ENCODE measurements at regions not wholly inside any gene's neighbourhood (a gene's known extent, or its start where the extent isn't known, plus 50 kb on each side); places are given as distances from the start of the nearest gene placed in this dataset.

DNA sequence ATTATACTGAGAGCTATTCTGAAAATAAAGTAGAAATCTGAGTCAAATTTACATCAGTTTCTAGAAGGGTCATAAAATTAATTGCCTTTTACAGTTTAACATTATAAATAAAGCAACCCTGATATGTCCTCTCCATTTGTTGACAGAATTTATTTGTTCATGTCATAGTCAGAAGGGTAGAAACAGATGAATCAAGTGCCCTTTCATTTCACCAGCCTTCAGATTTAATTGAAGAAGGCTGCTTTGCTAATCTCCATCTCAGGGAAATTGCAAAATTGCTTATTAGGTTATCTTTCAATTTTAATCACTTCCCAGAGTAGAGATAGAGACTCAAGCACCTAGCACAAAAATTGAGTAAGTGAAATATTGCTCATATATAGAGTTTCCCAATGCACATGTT, 76.8 kb downstream of the ATXN7L3B start:
- TF ChIP-seq, protein P1, sequence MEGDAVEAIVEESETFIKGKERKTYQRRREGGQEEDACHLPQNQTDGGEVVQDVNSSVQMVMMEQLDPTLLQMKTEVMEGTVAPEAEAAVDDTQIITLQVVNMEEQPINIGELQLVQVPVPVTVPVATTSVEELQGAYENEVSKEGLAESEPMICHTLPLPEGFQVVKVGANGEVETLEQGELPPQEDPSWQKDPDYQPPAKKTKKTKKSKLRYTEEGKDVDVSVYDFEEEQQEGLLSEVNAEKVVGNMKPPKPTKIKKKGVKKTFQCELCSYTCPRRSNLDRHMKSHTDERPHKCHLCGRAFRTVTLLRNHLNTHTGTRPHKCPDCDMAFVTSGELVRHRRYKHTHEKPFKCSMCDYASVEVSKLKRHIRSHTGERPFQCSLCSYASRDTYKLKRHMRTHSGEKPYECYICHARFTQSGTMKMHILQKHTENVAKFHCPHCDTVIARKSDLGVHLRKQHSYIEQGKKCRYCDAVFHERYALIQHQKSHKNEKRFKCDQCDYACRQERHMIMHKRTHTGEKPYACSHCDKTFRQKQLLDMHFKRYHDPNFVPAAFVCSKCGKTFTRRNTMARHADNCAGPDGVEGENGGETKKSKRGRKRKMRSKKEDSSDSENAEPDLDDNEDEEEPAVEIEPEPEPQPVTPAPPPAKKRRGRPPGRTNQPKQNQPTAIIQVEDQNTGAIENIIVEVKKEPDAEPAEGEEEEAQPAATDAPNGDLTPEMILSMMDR (IDR thresholded peaks at IDR 0.05), result no peak
- no peak for TF ChIP-seq ZFX (IDR thresholded peaks at IDR 0.05; ENCODE audit: borderline replicate concordance)
